Neural progenitor cell (in vitro differentiated cells): ENCODE measurements at regions not wholly inside any gene's neighbourhood (a gene's known extent, or its start where the extent isn't known, plus 50 kb on each side); places are given as distances from the start of the nearest gene placed in this dataset.

ENCODE experiments used
- CTCF ChIP-seq: fragments of 200-600 bp; sonication (generic); IDR thresholded peaks from 2 replicates; pipeline ENCODE4 v1.5.1; 2017; ENCODE audit warnings: antibody characterized with exemption, mild to moderate bottlenecking
- EZH2 ChIP-seq: fragments of 200-600 bp; sonication (generic); IDR thresholded peaks from 2 replicates; pipeline ENCODE4 v1.6.1; 2017; ENCODE audit warnings: antibody characterized with exemption, mild to moderate bottlenecking, moderate library complexity

- TF ChIP-seq CTCF (no peak), EZH2 (no peak)
Observed at GRCh38 chr10:78338717-78339116, 305.1 kb downstream of the RPS24 start.
